GM19351 (cell line): ENCODE measurements at regions not wholly inside any gene's neighbourhood (a gene's known extent, or its start where the extent isn't known, plus 50 kb on each side); places are given as distances from the start of the nearest gene placed in this dataset.

ENCODE experiments used
- ATAC-seq: cut with Tn5 transposase; IDR thresholded peaks from one replicate; pipeline ENCODE4 v1.9.1; 2021; ENCODE audit warnings: mild to moderate bottlenecking, moderate library complexity; ENCODE audit not compliant: unreplicated experiment

GRCh38 chr3:124429129-124429815 is 301.0 kb upstream of the UMPS start:
- no peak for ATAC-seq

GRCh38 chr3:124431331-124431994 is 298.8 kb upstream of the UMPS start:
- ATAC-seq, result no peak

- ATAC-seq, result no peak
Measured at GRCh38 chr3:124434176-124434575, 296.1 kb upstream of the UMPS start.

GRCh38 chr3:124435467-124435866 is 294.8 kb upstream of the UMPS start:
- no peak for ATAC-seq

- no peak for ATAC-seq
Measured at GRCh38 chr3:124438813-124439212, 291.4 kb upstream of the UMPS start.

GRCh38 chr3:124439603-124440002 is 290.6 kb upstream of the UMPS start:
- ATAC-seq, result no peak

- no peak for ATAC-seq
Measured at GRCh38 chr3:124441766-124442165, 288.5 kb upstream of the UMPS start.

GRCh38 chr3:124442463-124442862 is 287.8 kb upstream of the UMPS start:
- ATAC-seq, result no peak

- ATAC-seq, result no peak
Measured at GRCh38 chr3:124443446-124443845, 286.8 kb upstream of the UMPS start.

GRCh38 chr3:124444075-124444474 is 286.2 kb upstream of the UMPS start:
- ATAC-seq, result no peak

- ATAC-seq, result no peak
Measured at GRCh38 chr3:124444896-124445295, 285.4 kb upstream of the UMPS start.

GRCh38 chr3:124447845-124448244 is 282.4 kb upstream of the UMPS start:
- ATAC-seq, result no peak

- ATAC-seq, result no peak
Measured at GRCh38 chr3:124448954-124449353, 281.3 kb upstream of the UMPS start.

- no peak for ATAC-seq
Measured at GRCh38 chr3:124450366-124450765, 279.9 kb upstream of the UMPS start.

GRCh38 chr3:124451630-124452317 is 278.5 kb upstream of the UMPS start:
- ATAC-seq, result no peak

GRCh38 chr3:124453189-124453588 is 277.1 kb upstream of the UMPS start:
- no peak for ATAC-seq

- ATAC-seq, result no peak
Measured at GRCh38 chr3:124455891-124456290, 274.4 kb upstream of the UMPS start.

- ATAC-seq, result no peak
Measured at GRCh38 chr3:124456506-124456905, 273.7 kb upstream of the UMPS start.

- ATAC-seq, result no peak
Measured at GRCh38 chr3:124459678-124460077, 270.6 kb upstream of the UMPS start.

- ATAC-seq, result no peak
Measured at GRCh38 chr3:124461126-124461525, 269.1 kb upstream of the UMPS start.

GRCh38 chr3:124461838-124462632 is 268.2 kb upstream of the UMPS start:
- ATAC-seq, result no peak
